ENCODE measurements at regions not wholly inside any gene's neighbourhood (a gene's known extent, or its start where the extent isn't known, plus 50 kb on each side); places are given as distances from the start of the nearest gene placed in this dataset.

DNA sequence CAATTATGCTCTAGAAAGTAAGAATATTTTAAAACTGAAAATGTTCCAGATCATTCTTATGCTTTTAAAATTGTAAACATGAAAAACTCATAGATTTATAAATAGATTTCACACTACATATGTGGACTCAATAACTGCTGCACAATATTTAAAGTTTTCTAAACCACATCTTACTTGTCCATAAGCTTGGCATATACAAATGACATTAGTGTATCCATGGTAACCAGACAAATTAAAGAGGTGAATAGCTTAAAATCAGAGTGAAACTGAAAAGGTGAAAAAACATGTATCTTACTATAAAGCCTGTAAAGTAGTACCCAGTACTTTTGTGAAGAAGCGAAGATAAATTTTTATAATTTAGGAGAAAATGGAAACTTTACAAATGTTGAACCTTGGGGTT lies 151.2 kb upstream of the MYO16 start:
- TF ChIP-seq, protein P1, sequence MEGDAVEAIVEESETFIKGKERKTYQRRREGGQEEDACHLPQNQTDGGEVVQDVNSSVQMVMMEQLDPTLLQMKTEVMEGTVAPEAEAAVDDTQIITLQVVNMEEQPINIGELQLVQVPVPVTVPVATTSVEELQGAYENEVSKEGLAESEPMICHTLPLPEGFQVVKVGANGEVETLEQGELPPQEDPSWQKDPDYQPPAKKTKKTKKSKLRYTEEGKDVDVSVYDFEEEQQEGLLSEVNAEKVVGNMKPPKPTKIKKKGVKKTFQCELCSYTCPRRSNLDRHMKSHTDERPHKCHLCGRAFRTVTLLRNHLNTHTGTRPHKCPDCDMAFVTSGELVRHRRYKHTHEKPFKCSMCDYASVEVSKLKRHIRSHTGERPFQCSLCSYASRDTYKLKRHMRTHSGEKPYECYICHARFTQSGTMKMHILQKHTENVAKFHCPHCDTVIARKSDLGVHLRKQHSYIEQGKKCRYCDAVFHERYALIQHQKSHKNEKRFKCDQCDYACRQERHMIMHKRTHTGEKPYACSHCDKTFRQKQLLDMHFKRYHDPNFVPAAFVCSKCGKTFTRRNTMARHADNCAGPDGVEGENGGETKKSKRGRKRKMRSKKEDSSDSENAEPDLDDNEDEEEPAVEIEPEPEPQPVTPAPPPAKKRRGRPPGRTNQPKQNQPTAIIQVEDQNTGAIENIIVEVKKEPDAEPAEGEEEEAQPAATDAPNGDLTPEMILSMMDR (IDR thresholded peaks at IDR 0.05) = no peak
- H3K27me3 ChIP-seq = no peaks in the 10 kb centered on the region
- no peaks in the 10 kb centered on the region for H3K9me3 ChIP-seq
- DNase-seq (ENCODE audit: low spot score in 2 of 2) = no peak
- no peaks in the 10 kb centered on the region for H3K36me3 ChIP-seq
- no peak overlapping the region for H3K4me3 ChIP-seq
- no peaks in the 10 kb centered on the region for H3K4me1 ChIP-seq
- intact Hi-C loops (cut with DNase I) = no loop called here
- H3K27ac ChIP-seq = no peak overlapping the region

DNA sequence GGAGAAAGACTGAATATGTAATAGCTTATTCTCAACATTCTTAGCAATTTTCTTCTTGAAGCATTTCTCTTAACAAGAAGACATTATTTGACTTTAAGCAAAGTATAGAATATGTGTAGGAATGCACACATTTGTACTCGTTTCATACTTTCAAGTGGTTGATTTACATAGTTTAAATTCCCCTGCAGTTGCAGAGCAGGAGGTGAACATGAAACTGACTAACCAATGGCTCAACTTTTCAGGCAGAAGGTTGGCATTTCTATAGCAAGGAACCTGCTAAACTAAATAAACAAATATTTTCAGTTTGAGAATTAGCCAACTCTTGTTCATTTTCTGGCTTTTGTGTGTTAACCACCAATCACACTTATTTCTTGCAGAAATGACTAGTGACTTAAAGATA lies 145.4 kb upstream of the MYO16 start:
- H3K27ac ChIP-seq = no peak overlapping the region
- DNase-seq (ENCODE audit: low spot score in 2 of 2) = no peak
- intact Hi-C loops (cut with DNase I) = no loop called here
- no peaks in the 10 kb centered on the region for H3K27me3 ChIP-seq
- H3K9me3 ChIP-seq = no peaks in the 10 kb centered on the region
- H3K4me1 ChIP-seq = no peaks in the 10 kb centered on the region
- no peaks in the 10 kb centered on the region for H3K36me3 ChIP-seq
- TF ChIP-seq, protein P1 (IDR thresholded peaks at IDR 0.05) = no peak
- no peak overlapping the region for H3K4me3 ChIP-seq

DNA sequence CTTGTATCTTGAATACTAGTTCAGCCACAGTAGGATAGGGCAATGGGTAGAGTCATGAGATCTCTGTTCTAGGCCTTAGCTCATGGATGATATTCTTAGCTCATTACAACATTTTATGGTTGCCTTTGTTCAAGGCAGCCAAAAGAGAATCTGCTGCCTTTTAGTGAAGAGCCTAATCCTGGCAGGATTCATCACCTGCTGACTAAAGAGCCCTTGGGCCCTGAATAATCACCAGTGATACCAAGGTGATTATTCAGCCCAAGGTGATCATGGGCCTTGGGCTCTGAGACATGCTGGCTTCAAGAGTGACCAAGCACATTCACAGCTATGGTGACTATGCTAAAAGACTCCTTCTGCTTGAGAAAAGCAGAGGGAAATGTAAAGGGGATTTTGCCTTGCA lies 143.3 kb upstream of the MYO16 start:
- Histone ChIP-seq H3K4me1 (no peaks in the 10 kb centered on the region), H3K36me3 (no peaks in the 10 kb centered on the region), H3K9me3 (no peaks in the 10 kb centered on the region), H3K27ac (no peak overlapping the region), H3K4me3 (no peak overlapping the region), H3K27me3 (no peaks in the 10 kb centered on the region)
- TF ChIP-seq, protein P1 (IDR thresholded peaks at IDR 0.05) = no peak
- no peak for DNase-seq (ENCODE audit: low spot score in 2 of 2)
- intact Hi-C loops (cut with DNase I) = no loop called here

DNA sequence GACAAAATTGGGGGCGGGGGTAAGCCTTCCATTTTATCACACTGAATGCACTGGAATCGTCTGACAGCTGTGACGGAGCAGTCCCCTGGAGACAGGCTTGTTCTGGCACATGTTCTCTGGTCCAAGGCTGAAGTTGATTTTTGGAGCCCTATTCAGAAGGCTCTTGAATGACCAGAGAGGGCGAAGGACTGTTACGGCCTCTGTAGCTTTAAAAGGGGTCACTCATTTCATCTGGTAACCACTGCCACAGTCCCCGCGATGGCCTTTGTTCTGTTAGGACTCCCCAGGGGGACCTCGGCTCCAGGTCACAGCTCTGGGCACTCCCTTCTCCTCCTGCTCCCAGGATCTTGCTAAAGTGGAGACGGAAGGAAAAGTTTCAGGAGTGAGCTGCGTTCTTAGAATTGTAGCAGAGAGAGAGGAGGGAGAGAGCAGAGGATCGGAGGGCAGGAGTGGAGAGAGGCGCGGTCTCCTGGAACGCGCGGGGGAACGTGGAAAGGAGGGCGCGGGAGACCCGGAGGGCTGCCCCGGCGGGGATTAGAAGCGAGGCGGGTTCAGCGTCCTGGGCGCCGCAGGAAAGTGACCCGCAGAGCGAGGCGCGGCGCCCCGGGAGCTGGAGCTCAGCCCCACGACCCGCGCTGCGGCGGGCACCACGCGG lies 134.3 kb upstream of the MYO16 start:
- Histone ChIP-seq H3K4me1 (no peaks in the 10 kb centered on the region), H3K36me3 (no peaks in the 10 kb centered on the region), H3K27ac (no peak overlapping the region), H3K9me3 (no peaks in the 10 kb centered on the region), H3K4me3 (peak overlapping the region in 1 of 2 donors; percentile 48), H3K27me3 (no peaks in the 10 kb centered on the region)
- DNase-seq (ENCODE audit: low spot score in 2 of 2) = no peak
- intact Hi-C loops (cut with DNase I) = no loop called here
- TF ChIP-seq, protein P1 (IDR thresholded peaks at IDR 0.05) = no peak

DNA sequence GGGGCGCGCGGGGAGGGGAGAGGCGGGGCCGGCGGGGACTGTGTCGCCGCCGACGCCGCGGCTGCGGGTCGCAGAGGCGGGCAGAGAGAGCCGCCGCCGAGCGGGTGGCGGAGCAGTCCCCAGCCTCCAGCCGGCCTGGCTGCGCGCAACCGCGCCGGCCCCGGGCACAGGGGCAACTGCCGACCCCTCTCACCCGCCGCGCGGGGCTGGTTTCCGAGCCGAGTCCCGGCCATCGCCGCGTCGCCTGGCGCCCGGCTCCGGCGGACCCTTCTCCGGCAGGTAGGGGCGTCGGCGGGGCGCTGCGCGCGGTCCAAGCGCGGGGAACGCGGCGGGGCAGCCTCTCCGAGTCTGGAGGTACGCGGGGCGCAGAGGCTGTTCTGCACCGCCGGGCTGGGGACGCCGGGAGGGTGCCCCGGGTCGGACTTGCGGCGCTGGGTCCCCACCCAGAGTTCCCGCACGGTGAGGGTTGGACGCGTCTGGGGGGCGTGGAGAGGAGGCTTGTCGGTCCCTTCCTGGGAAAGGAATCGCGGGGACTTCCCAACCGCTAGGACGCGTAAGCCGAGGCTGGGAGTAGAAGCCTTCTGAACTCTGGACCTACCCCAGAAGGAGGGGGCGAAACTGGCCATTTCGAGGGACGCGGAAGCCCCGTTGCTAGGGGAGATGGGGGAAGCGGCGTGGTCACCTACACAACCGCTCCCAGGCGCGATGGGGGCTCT lies 133.6 kb upstream of the MYO16 start:
- Histone ChIP-seq H3K27me3 (no peaks in the 10 kb centered on the region), H3K4me3 (peak overlapping the region in 1 of 2 donors; percentile 48), H3K27ac (no peak overlapping the region), H3K36me3 (no peaks in the 10 kb centered on the region), H3K4me1 (no peaks in the 10 kb centered on the region), H3K9me3 (no peaks in the 10 kb centered on the region)
- intact Hi-C loops (cut with DNase I) = no loop called here
- DNase-seq (ENCODE audit: low spot score in 2 of 2) = no peak
- TF ChIP-seq, protein P1 (IDR thresholded peaks at IDR 0.05) = no peak
